ENCODE measurements at regions not wholly inside any gene's neighbourhood (a gene's known extent, or its start where the extent isn't known, plus 50 kb on each side); places are given as distances from the start of the nearest gene placed in this dataset.
"Not testable (repeated sequence)": the region's sequence is repeated elsewhere in the genome, so short reads cannot be mapped to it uniquely, and the experiment has no call there.

DNA sequence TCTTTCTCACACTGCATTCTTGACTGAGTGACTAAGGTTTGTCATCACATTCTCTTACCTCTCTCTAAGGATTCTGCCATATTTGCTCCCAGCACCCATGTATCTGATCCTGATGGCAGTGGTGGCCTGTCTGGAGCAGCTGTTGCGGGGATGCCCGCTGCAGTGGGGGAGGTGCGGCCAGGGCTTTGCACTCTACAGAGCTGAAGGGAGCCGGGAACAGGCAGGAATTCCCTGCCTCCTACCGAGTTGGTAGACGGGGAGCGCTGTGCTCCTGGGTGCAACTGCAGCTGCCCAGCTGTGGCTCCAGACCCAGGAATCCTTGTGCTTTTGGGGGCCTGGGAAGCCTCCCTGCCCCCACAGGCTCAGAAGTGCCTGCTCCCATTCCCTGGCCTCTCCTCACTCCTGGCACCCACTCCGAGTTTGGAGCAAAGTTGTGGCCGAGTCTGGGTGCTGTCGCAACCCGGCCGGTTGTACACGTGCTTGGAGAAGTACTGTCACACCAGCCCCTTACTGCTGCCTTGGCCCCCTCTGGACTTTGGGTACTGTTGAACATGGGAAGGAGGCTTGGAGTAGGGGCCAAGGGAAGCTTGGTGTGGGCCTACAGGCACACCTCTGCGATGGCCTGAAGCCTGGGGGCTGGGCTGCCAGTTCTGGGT lies 106.9 kb upstream of the OR4E1 start:
- no peak overlapping the region for H3K27ac ChIP-seq (ENCODE audit: low read length)
- WGBS (ENCODE audit: insufficient coverage, low lambda C conversion rate): no CpG with 5 or more reads among the region's 14 CpGs
- no peak overlapping the region for H3K4me3 ChIP-seq (ENCODE audit: low read length)
- H3K36me3 ChIP-seq (ENCODE audit: control insufficient read depth, insufficient read depth, low read length): no peaks in the 10 kb centered on the region
- no peaks in the 10 kb centered on the region for H3K27me3 ChIP-seq (ENCODE audit: control insufficient read depth, insufficient read depth, low read length)
- no peaks in the 10 kb centered on the region for H3K4me1 ChIP-seq (ENCODE audit: control insufficient read depth, insufficient read depth, low read length)
- H3K9me3 ChIP-seq (ENCODE audit: control insufficient read depth, low read depth, low read length): no peaks in the 10 kb centered on the region
- DNase-seq: no peak

DNA sequence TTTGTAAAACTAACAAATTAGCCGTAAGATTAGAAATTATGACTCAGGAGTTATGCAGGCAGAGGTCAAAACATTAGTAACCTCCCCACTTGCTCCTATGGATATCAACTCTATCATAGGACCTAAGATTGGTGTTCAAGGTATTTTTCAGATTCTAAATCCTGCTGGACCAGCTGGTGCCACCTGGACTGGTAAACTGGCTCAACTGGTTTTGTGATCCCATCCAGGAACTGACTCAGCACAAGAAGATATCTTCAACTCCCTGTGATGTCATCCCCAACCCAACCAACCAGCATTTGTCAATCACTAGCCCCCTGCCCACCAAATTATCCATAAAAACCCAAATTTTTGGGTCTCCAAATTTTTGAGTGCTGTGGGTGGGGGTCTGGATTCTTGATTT lies 98.1 kb upstream of the OR4E1 start:
- no peak for DNase-seq
- Histone ChIP-seq H3K36me3 (ENCODE audit: control insufficient read depth, insufficient read depth, low read length) (no peaks in the 10 kb centered on the region), H3K9me3 (ENCODE audit: control insufficient read depth, low read depth, low read length) (no peaks in the 10 kb centered on the region), H3K4me3 (ENCODE audit: low read length) (no peak overlapping the region), H3K27ac (ENCODE audit: low read length) (no peak overlapping the region), H3K27me3 (ENCODE audit: control insufficient read depth, insufficient read depth, low read length) (no peaks in the 10 kb centered on the region), H3K4me1 (ENCODE audit: control insufficient read depth, insufficient read depth, low read length) (no peaks in the 10 kb centered on the region)
- WGBS (ENCODE audit: insufficient coverage, low lambda C conversion rate): no CpG with 5 or more reads among the region's 1 CpG

DNA sequence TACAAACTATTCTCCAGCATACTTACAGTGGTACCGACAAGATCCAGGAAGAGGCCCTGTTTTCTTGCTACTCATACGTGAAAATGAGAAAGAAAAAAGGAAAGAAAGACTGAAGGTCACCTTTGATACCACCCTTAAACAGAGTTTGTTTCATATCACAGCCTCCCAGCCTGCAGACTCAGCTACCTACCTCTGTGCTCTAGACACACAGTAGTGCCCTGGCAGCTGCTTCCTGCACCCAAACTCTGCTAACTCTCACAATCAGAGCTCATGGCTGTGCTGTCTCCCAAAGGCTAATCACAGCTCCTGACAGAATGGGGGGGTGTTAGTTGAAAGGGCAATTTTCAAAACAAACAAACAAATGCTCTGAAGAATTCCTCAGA lies 95.2 kb upstream of the OR4E1 start:
- H3K36me3 ChIP-seq (ENCODE audit: control insufficient read depth, insufficient read depth, low read length): no peaks in the 10 kb centered on the region
- 100% methylated on average over 1 of the region's 2 CpGs for WGBS (ENCODE audit: insufficient coverage, low lambda C conversion rate)
- no peak overlapping the region for H3K27ac ChIP-seq (ENCODE audit: low read length)
- no peak for DNase-seq
- no peaks in the 10 kb centered on the region for H3K9me3 ChIP-seq (ENCODE audit: control insufficient read depth, low read depth, low read length)
- H3K4me3 ChIP-seq (ENCODE audit: low read length): no peak overlapping the region
- no peaks in the 10 kb centered on the region for H3K27me3 ChIP-seq (ENCODE audit: control insufficient read depth, insufficient read depth, low read length)
- H3K4me1 ChIP-seq (ENCODE audit: control insufficient read depth, insufficient read depth, low read length): no peaks in the 10 kb centered on the region

DNA sequence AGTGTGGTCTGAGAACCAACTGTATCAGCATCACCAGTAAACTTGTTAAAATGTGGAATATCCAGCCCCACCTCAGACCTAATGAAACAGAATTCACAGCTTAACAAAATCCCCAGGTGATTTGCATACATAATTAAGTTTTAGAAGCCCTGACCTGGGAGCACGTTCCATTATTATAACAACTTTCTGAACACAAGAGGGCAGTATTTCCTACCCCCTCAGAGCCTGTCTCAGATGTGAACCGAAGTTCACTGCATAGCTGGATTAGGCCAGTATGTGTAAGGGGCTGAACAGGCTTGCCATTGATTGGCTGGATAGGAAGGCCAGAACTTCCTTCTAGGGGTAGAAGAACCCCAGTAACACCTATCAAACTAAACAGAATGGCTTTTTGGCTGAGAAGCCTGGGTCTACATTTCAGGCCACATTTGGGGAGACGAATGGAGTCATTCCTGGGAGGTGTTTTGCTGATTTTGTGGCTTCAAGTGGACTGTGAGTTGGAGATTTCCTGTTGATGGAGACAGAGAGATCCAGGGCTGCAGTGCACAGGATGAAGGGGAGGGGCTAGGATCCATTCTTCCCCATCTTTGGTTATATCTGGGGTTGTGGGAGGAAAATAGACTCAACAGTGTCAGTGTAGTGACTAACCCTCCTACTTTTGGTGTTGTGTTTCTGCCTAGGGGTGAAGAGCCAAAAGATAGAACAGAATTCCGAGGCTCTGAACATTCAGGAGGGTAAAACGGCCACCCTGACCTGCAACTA lies 94.7 kb upstream of the OR4E1 start:
- 100% methylated on average over 1 of the region's 5 CpGs for WGBS (ENCODE audit: insufficient coverage, low lambda C conversion rate)
- DNase-seq: no peak
- H3K9me3 ChIP-seq (ENCODE audit: control insufficient read depth, low read depth, low read length): no peaks in the 10 kb centered on the region
- H3K4me3 ChIP-seq (ENCODE audit: low read length): no peak overlapping the region
- no peaks in the 10 kb centered on the region for H3K36me3 ChIP-seq (ENCODE audit: control insufficient read depth, insufficient read depth, low read length)
- no peaks in the 10 kb centered on the region for H3K27me3 ChIP-seq (ENCODE audit: control insufficient read depth, insufficient read depth, low read length)
- H3K27ac ChIP-seq (ENCODE audit: low read length): no peak overlapping the region
- H3K4me1 ChIP-seq (ENCODE audit: control insufficient read depth, insufficient read depth, low read length): no peaks in the 10 kb centered on the region

DNA sequence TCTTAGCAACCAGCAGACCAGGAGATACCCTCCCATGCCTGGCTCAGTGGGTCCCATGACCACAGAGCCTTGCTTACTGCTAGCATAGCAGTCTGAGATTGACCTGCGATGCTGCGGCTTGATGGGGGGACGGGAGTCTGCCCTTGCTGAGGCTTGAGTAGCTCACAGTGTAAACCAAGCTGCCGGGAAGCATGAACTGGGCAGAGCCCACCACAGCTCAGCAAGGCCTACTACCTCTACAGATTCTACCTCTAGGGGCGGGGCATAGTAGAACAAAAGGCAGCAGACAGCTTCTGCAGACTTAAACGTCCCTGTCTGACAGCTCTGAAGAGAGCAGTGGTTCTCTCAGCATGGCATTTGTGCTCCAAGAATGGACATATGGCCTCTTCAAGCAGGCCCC lies 86.7 kb upstream of the OR4E1 start:
- no CpG with 5 or more reads among the region's 6 CpGs for WGBS (ENCODE audit: insufficient coverage, low lambda C conversion rate)
- H3K4me1 ChIP-seq (ENCODE audit: control insufficient read depth, insufficient read depth, low read length); H3K4me3 ChIP-seq (ENCODE audit: low read length); H3K36me3 ChIP-seq (ENCODE audit: control insufficient read depth, insufficient read depth, low read length); H3K27me3 ChIP-seq (ENCODE audit: control insufficient read depth, insufficient read depth, low read length); H3K27ac ChIP-seq (ENCODE audit: low read length); DNase-seq; H3K9me3 ChIP-seq (ENCODE audit: control insufficient read depth, low read depth, low read length): not testable (repeated sequence)

DNA sequence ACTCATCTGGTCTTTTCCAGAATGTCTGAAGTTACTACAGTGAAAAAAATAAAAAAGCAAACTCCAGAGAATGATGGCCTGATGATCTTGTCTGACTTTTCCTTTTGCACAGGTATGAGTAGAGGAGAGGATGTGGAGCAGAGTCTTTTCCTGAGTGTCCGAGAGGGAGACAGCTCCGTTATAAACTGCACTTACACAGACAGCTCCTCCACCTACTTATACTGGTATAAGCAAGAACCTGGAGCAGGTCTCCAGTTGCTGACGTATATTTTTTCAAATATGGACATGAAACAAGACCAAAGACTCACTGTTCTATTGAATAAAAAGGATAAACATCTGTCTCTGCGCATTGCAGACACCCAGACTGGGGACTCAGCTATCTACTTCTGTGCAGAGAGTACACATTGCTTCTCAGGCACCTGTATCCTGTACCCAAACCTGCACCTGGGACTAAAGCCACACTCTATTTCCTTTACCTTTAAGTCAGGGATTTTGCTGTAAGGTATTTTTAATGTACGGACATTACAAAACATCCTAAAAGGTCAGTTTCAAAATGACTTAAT lies 75.8 kb upstream of the OR4E1 start:
- Histone ChIP-seq H3K27me3 (ENCODE audit: control insufficient read depth, insufficient read depth, low read length) (no peaks in the 10 kb centered on the region), H3K36me3 (ENCODE audit: control insufficient read depth, insufficient read depth, low read length) (no peaks in the 10 kb centered on the region), H3K4me3 (ENCODE audit: low read length) (no peak overlapping the region), H3K4me1 (ENCODE audit: control insufficient read depth, insufficient read depth, low read length) (no peaks in the 10 kb centered on the region), H3K9me3 (ENCODE audit: control insufficient read depth, low read depth, low read length) (no peaks in the 10 kb centered on the region), H3K27ac (ENCODE audit: low read length) (no peak overlapping the region)
- no CpG with 5 or more reads among the region's 5 CpGs for WGBS (ENCODE audit: insufficient coverage, low lambda C conversion rate)
- DNase-seq: no peak

DNA sequence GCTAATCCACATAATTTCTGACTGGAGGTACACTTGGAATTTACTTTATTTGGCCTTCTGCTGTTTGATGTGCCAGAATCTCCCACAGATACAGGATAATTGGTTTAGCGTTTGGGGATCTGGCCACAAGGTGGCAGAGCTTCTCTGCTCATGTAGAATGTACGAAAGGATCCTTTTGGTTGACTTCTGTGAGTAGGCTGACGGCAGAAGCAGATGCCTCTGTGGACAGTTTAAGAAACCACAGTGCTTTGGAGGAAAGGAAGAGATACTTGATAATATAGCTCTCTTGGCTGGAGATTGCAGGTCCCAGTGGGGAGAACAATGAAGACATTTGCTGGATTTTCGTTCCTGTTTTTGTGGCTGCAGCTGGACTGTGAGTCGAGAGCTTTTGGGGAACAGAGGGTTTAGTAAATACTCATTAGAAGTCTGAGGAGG lies 75.3 kb upstream of the OR4E1 start:
- peak; percentile 9 to 16 for DNase-seq
- Histone ChIP-seq H3K4me3 (ENCODE audit: low read length) (no peak overlapping the region), H3K27me3 (ENCODE audit: control insufficient read depth, insufficient read depth, low read length) (no peaks in the 10 kb centered on the region), H3K4me1 (ENCODE audit: control insufficient read depth, insufficient read depth, low read length) (no peaks in the 10 kb centered on the region), H3K27ac (ENCODE audit: low read length) (no peak overlapping the region), H3K36me3 (ENCODE audit: control insufficient read depth, insufficient read depth, low read length) (no peaks in the 10 kb centered on the region), H3K9me3 (ENCODE audit: control insufficient read depth, low read depth, low read length) (no peaks in the 10 kb centered on the region)
- no CpG with 5 or more reads among the region's 5 CpGs for WGBS (ENCODE audit: insufficient coverage, low lambda C conversion rate)

DNA sequence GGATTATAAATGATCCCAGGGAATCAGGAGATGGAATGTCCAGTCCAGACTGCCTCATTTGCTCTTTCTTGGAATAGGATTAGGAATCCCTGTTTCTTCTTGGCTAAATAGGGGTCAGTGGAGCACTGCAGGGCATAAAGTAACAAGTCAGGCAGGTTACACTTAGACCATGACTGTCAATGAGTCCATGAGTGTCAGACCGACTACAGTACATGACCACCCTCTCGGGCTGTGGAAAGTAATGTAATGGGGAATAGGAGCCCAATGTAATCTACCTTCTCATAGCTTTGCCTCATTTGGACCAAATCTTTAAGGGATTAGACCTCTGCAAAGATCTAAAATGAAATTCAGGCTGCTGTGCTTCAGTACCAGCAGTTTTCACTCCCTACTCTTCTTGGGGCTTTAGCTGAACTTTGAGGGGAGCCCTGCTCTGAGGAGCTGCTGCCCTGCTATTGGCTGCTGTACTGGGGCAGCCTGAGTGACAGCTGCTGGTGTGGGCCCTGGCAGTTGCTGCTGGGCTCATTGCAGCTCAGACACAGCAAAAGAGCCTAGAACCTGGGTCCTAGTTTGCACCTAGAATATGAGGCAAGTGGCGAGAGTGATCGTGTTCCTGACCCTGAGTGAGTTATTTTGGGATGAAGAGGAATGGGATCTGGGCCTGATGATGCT lies 62.2 kb upstream of the OR4E1 start:
- 90% methylated on average over 2 of the region's 4 CpGs for WGBS (ENCODE audit: insufficient coverage, low lambda C conversion rate)
- no peak for DNase-seq
- no peaks in the 10 kb centered on the region for H3K4me1 ChIP-seq (ENCODE audit: control insufficient read depth, insufficient read depth, low read length)
- no peak overlapping the region for H3K27ac ChIP-seq (ENCODE audit: low read length)
- H3K27me3 ChIP-seq (ENCODE audit: control insufficient read depth, insufficient read depth, low read length): no peaks in the 10 kb centered on the region
- no peaks in the 10 kb centered on the region for H3K36me3 ChIP-seq (ENCODE audit: control insufficient read depth, insufficient read depth, low read length)
- H3K4me3 ChIP-seq (ENCODE audit: low read length): no peak overlapping the region
- H3K9me3 ChIP-seq (ENCODE audit: control insufficient read depth, low read depth, low read length): no peaks in the 10 kb centered on the region

DNA sequence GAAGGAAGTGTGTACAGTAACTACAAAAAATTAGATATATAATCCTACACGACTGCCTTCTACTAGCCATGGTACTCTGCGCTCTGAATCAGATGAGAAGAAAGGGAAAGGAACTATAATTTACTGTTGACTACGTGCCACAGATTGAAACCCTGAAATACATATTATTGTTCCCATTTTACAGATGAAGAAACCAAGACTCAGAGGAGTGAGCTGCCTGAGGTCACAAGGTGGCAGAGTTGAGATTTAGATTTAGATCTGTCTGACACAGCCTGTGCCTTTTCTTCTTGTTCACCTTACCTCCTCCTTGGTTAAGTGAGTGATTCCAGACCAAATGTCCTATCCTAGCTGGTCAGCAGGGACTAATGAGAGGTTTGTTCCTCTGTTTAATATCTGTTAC lies 61.6 kb upstream of the OR4E1 start:
- Histone ChIP-seq H3K27ac (ENCODE audit: low read length) (no peak overlapping the region), H3K27me3 (ENCODE audit: control insufficient read depth, insufficient read depth, low read length) (no peaks in the 10 kb centered on the region), H3K4me1 (ENCODE audit: control insufficient read depth, insufficient read depth, low read length) (no peaks in the 10 kb centered on the region), H3K9me3 (ENCODE audit: control insufficient read depth, low read depth, low read length) (no peaks in the 10 kb centered on the region), H3K36me3 (ENCODE audit: control insufficient read depth, insufficient read depth, low read length) (no peaks in the 10 kb centered on the region), H3K4me3 (ENCODE audit: low read length) (no peak overlapping the region)
- WGBS (ENCODE audit: insufficient coverage, low lambda C conversion rate): 100% methylated on average over 1 of the region's 3 CpGs
- no peak for DNase-seq

DNA sequence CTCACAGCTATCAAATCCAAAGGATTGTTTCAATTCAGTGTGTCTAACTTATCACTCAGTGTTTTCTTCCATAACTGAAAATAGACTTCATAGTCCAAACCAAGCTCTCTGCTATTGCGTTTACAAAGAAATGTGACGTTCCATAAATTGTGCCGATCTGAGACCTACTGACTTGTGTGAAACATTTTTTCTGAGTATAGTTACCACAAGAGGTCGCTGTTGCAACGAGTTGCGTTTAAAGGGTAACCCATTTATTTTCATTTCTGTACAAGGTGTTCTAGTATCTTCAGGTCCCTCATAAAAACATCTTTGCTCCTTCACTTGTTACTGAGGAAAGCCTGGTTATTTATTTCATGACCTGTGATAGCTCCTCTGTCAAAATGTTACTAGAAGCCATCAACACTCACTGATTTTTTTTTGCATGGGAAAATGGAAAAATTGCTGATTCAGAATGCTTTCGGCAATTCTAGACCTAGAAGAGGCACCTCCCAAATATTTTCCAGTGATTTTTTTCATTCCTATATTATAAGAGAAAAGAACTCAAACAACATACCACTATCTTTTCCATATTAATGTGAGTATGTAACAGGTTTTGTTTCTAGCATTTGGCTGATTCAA lies 60.9 kb upstream of the OR4E1 start:
- peak; percentile 9 for DNase-seq
- H3K27ac ChIP-seq (ENCODE audit: low read length): no peak overlapping the region
- no peaks in the 10 kb centered on the region for H3K4me1 ChIP-seq (ENCODE audit: control insufficient read depth, insufficient read depth, low read length)
- no peaks in the 10 kb centered on the region for H3K9me3 ChIP-seq (ENCODE audit: control insufficient read depth, low read depth, low read length)
- H3K4me3 ChIP-seq (ENCODE audit: low read length): no peak overlapping the region
- 100% methylated on average over 1 of the region's 7 CpGs for WGBS (ENCODE audit: insufficient coverage, low lambda C conversion rate)
- H3K27me3 ChIP-seq (ENCODE audit: control insufficient read depth, insufficient read depth, low read length): no peaks in the 10 kb centered on the region
- no peaks in the 10 kb centered on the region for H3K36me3 ChIP-seq (ENCODE audit: control insufficient read depth, insufficient read depth, low read length)
